CD4-positive, alpha-beta memory T cell (primary cell): ENCODE measurements at regions not wholly inside any gene's neighbourhood (a gene's known extent, or its start where the extent isn't known, plus 50 kb on each side); places are given as distances from the start of the nearest gene placed in this dataset.

Source experiments
- CTCF ChIA-PET: fragments of 350-600 bp; sonication (Branson Sonifier 250); formaldehyde crosslinking; loops from one replicate; lab custom pipeline; 2021; ENCODE audit warnings: inconsistent platforms; ENCODE audit not compliant: partially characterized antibody; lab: Charles Lee
- POLR2A ChIA-PET: fragments of 350-600 bp; sonication (Branson Sonifier 250); formaldehyde crosslinking; loops from one replicate; lab custom pipeline; 2021; ENCODE audit not compliant: partially characterized antibody; lab: Charles Lee
- DNase-seq, 5 donors: peaks; one replicate each; pipeline versions ENCODE4 v3.0.0 to v3.0.0-alpha.2; 2020 to 2022; ENCODE audit warnings: mixed read lengths in 1 of 5
- H3K27ac ChIP-seq: one replicate; pipeline ENCODE4 v1.7.0; 2013; ENCODE audit warnings: low read depth, low read length
- H3K27me3 ChIP-seq: 2 replicates; pipeline ENCODE4 v1.7.0; 2013; ENCODE audit warnings: mild to moderate bottlenecking, low read length, moderate library complexity; ENCODE audit not compliant: insufficient read depth
- H3K36me3 ChIP-seq: 2 replicates; pipeline ENCODE4 v1.7.0; 2013; ENCODE audit warnings: mild to moderate bottlenecking, low read length, moderate library complexity; ENCODE audit not compliant: insufficient read depth
- H3K4me1 ChIP-seq: 2 replicates; pipeline ENCODE4 v1.7.0; 2013; ENCODE audit warnings: mild to moderate bottlenecking, low read length, moderate library complexity; ENCODE audit not compliant: insufficient read depth
- H3K4me3 ChIP-seq, 2 donors: one replicate each; pipeline ENCODE4 v1.7.0; 2013; ENCODE audit warnings: low read length in 2 of 2, mild to moderate bottlenecking in 1 of 2
- H3K9me3 ChIP-seq, 2 donors: one replicate each; pipeline ENCODE4 v1.7.0; 2013; ENCODE audit warnings: low read length in 2 of 2, control low read depth in 1 of 2; ENCODE audit not compliant: control insufficient read depth in 1 of 2
- H3K27ac Mint-ChIP-seq, 7 donors: one replicate each; pipeline ENCODE4 v1.8.0; 2020 to 2021; ENCODE audit warnings: mixed read lengths in 7 of 7, mild to moderate bottlenecking in 6 of 7, inconsistent platforms in 3 of 7, moderate library complexity in 3 of 7
- H3K27me3 Mint-ChIP-seq, 2 donors: one replicate each; pipeline ENCODE4 v1.8.0; 2020 to 2021; ENCODE audit warnings: mixed read lengths in 2 of 2
- H3K36me3 Mint-ChIP-seq, 2 donors: one replicate each; pipeline ENCODE4 v1.8.0; 2020 to 2021; ENCODE audit warnings: mixed read lengths in 2 of 2, inconsistent platforms in 1 of 2, mild to moderate bottlenecking in 1 of 2
- H3K4me1 Mint-ChIP-seq, 4 donors: one replicate each; pipeline ENCODE4 v1.8.0; 2020 to 2021; ENCODE audit warnings: mixed read lengths in 4 of 4, mild to moderate bottlenecking in 1 of 4
- H3K4me3 Mint-ChIP-seq, 8 donors: one replicate each; pipeline ENCODE4 v1.8.0; 2020 to 2021; ENCODE audit warnings: mixed read lengths in 8 of 8, mild to moderate bottlenecking in 7 of 8, moderate library complexity in 6 of 8, inconsistent platforms in 3 of 8
- H3K9me3 Mint-ChIP-seq, 8 donors: one replicate each; pipeline ENCODE4 v1.8.0; 2020 to 2021; ENCODE audit warnings: mixed read lengths in 8 of 8, mild to moderate bottlenecking in 5 of 8, inconsistent platforms in 3 of 8, moderate library complexity in 1 of 8
- intact Hi-C: fragments of 100-400 bp; cut with micrococcal nuclease; formaldehyde crosslinking; loops from one replicate; pipeline ENCODE4 v1.15.1; 2023

GRCh38 chr9:99560561-99560960 is 261.1 kb upstream of the NR4A3 start:
- Histone ChIP-seq H3K9me3 (no peaks in the 10 kb centered on the region), H3K4me1 (no peaks in the 10 kb centered on the region), H3K36me3 (no peaks in the 10 kb centered on the region), H3K27me3 (no peaks in the 10 kb centered on the region), H3K27ac (no peak overlapping the region), H3K4me3 (no peak overlapping the region)
- intact Hi-C loops, result no loop called here
- no peaks in the 10 kb centered on the region for H3K36me3 Mint-ChIP-seq
- no peak for DNase-seq
- no peak overlapping the region for H3K27ac Mint-ChIP-seq
- no peaks in the 10 kb centered on the region for H3K4me1 Mint-ChIP-seq
- H3K9me3 Mint-ChIP-seq, result peaks cover 0 to 11% (median 6%) of the 10 kb centered on the region in 8 donors
- no peak overlapping the region for H3K4me3 Mint-ChIP-seq
- POLR2A ChIA-PET, result no interaction called here
- peaks cover 2 to 3% of the 10 kb centered on the region in 2 donors for H3K27me3 Mint-ChIP-seq
- CTCF ChIA-PET, result no interaction called here

GRCh38 chr9:99561509-99561917 is 260.2 kb upstream of the NR4A3 start:
- H3K4me3 Mint-ChIP-seq, result no peak overlapping the region
- ChIA-PET CTCF (no interaction called here), POLR2A (no interaction called here)
- peaks cover 2 to 6% of the 10 kb centered on the region in 2 donors for H3K27me3 Mint-ChIP-seq
- H3K4me1 ChIP-seq, result no peaks in the 10 kb centered on the region
- intact Hi-C loops, result no loop called here
- no peaks in the 10 kb centered on the region for H3K36me3 Mint-ChIP-seq
- no peaks in the 10 kb centered on the region for H3K4me1 Mint-ChIP-seq
- peaks cover 0 to 11% (median 6%) of the 10 kb centered on the region in 8 donors for H3K9me3 Mint-ChIP-seq
- DNase-seq, result no peak
- H3K4me3 ChIP-seq, result no peak overlapping the region
- H3K9me3 ChIP-seq, result no peaks in the 10 kb centered on the region
- H3K27me3 ChIP-seq, result no peaks in the 10 kb centered on the region
- H3K27ac ChIP-seq, result no peak overlapping the region
- no peak overlapping the region for H3K27ac Mint-ChIP-seq
- no peaks in the 10 kb centered on the region for H3K36me3 ChIP-seq

GRCh38 chr9:99561961-99562565 is 259.6 kb upstream of the NR4A3 start:
- Histone ChIP-seq H3K36me3 (no peaks in the 10 kb centered on the region), H3K9me3 (no peaks in the 10 kb centered on the region), H3K4me3 (no peak overlapping the region), H3K27ac (no peak overlapping the region), H3K4me1 (no peaks in the 10 kb centered on the region), H3K27me3 (no peaks in the 10 kb centered on the region)
- ChIA-PET CTCF (no interaction called here), POLR2A (no interaction called here)
- Mint-ChIP-seq H3K27me3 (peaks cover 2 to 8% of the 10 kb centered on the region in 2 donors), H3K4me1 (no peaks in the 10 kb centered on the region), H3K36me3 (no peaks in the 10 kb centered on the region), H3K27ac (no peak overlapping the region), H3K4me3 (no peak overlapping the region), H3K9me3 (peaks cover 0 to 11% (median 6%) of the 10 kb centered on the region in 8 donors)
- DNase-seq, result no peak
- intact Hi-C loops, result no loop called here

DNA sequence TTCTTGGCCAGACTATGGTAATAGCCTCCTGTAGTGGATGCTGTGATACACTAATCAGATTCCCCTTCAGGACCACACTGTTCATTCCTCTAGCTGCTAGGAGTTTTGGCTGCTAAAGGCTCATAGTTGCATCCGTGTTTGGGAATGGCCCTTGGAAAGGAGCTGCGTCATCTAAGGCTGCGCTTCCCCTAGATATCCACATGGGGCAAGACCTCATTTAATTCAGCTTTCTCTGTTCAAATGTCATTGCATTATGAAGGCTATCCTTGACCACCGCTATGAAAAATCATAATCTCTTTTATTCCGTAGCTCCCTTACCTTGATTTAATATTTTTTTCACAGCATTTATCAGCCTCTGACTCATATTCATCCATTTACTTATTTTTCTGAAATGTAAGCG is 258.3 kb upstream of the NR4A3 start:
- no peaks in the 10 kb centered on the region for H3K9me3 ChIP-seq
- Mint-ChIP-seq H3K4me3 (no peak overlapping the region), H3K9me3 (peaks cover 0 to 3% (median 0%) of the 10 kb centered on the region in 8 donors), H3K4me1 (no peaks in the 10 kb centered on the region), H3K27me3 (peaks cover 0 to 7% of the 10 kb centered on the region in 2 donors), H3K36me3 (no peaks in the 10 kb centered on the region), H3K27ac (no peak overlapping the region)
- H3K27me3 ChIP-seq, result no peaks in the 10 kb centered on the region
- no peak overlapping the region for H3K27ac ChIP-seq
- H3K4me1 ChIP-seq, result no peaks in the 10 kb centered on the region
- H3K36me3 ChIP-seq, result no peaks in the 10 kb centered on the region
- ChIA-PET CTCF (interaction anchor here (1.2 kb wide), 1 partner anchor 15 kb away, joined by 3 read pairs; no protein-coding TSS in a partner anchor), POLR2A (no interaction called here)
- H3K4me3 ChIP-seq, result no peak overlapping the region
- DNase-seq, result no peak
- intact Hi-C loops, result no loop called here

DNA sequence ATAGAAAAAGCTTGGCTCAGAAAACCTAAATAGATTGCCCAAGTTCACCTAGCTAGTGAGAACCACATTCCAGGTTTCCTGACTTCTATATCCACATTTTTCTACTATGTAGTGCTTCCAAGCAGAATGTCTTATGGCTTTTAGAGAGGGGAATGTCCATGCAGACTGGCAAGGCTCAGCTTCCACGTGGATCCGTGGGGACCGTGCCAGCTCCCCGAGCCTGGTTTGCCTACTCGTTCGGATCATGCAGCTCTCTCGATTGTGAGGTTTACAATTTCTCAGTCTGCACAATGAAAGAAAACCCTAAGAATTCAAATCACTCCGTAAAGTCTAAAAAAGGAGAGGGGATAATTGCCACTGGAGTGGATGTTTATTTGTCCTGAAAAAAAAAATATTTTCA is 256.5 kb upstream of the NR4A3 start:
- ChIA-PET CTCF (no interaction called here), POLR2A (no interaction called here)
- H3K4me3 ChIP-seq, result no peak overlapping the region
- H3K27me3 ChIP-seq, result no peaks in the 10 kb centered on the region
- H3K9me3 ChIP-seq, result no peaks in the 10 kb centered on the region
- no peak overlapping the region for H3K27ac ChIP-seq
- Mint-ChIP-seq H3K4me3 (no peak overlapping the region), H3K27ac (no peak overlapping the region), H3K36me3 (no peaks in the 10 kb centered on the region), H3K4me1 (no peaks in the 10 kb centered on the region), H3K9me3 (no peaks in the 10 kb centered on the region), H3K27me3 (peaks cover 0 to 9% of the 10 kb centered on the region in 2 donors)
- no peaks in the 10 kb centered on the region for H3K36me3 ChIP-seq
- H3K4me1 ChIP-seq, result no peaks in the 10 kb centered on the region
- intact Hi-C loops, result no loop called here
- DNase-seq, result no peak

- POLR2A ChIA-PET, result no interaction called here
- no peak overlapping the region for H3K4me3 ChIP-seq
- DNase-seq, result no peak
Measured at GRCh38 chr9:99567436-99567835, 254.2 kb upstream of the NR4A3 start.

DNA sequence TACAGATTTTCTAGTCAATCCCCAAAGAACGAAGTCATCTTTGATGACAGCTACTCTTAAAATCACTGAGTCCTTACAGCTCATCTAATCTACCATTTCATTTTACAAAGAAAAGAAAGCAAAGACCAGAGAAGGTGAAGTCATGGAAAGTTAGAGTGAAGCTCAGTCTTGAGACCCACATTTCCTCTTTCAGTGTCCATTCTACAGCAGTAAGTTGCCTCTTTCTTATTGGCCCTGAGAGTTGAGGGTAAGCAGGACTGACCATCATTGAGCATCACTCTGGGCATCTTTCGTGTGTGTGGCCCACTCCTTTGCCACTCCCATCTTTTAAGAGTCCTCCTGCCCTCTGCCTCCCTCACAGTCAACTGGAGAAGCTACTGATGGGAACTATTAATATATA is 251.8 kb upstream of the NR4A3 start:
- H3K4me3 ChIP-seq, result no peak overlapping the region
- no peaks in the 10 kb centered on the region for H3K27me3 ChIP-seq
- H3K4me3 Mint-ChIP-seq, result no peak overlapping the region
- H3K36me3 ChIP-seq, result no peaks in the 10 kb centered on the region
- no peaks in the 10 kb centered on the region for H3K9me3 Mint-ChIP-seq
- DNase-seq, result no peak
- intact Hi-C loops, result no loop called here
- H3K27ac ChIP-seq, result no peak overlapping the region
- no peak overlapping the region for H3K27ac Mint-ChIP-seq
- H3K4me1 ChIP-seq, result no peaks in the 10 kb centered on the region
- ChIA-PET CTCF (no interaction called here), POLR2A (no interaction called here)
- no peaks in the 10 kb centered on the region for H3K4me1 Mint-ChIP-seq
- H3K36me3 Mint-ChIP-seq, result no peaks in the 10 kb centered on the region
- peaks cover 4 to 11% of the 10 kb centered on the region in 2 donors for H3K27me3 Mint-ChIP-seq
- no peaks in the 10 kb centered on the region for H3K9me3 ChIP-seq

More at GRCh38 chr9:99567436-99567835, 254.2 kb upstream of the NR4A3 start:
- Mint-ChIP-seq H3K36me3 (no peaks in the 10 kb centered on the region), H3K27ac (no peak overlapping the region), H3K4me1 (no peaks in the 10 kb centered on the region), H3K27me3 (peaks cover under 1 to 11% of the 10 kb centered on the region in 2 donors), H3K4me3 (no peak overlapping the region), H3K9me3 (no peaks in the 10 kb centered on the region)
- CTCF ChIA-PET, result no interaction called here
- H3K36me3 ChIP-seq, result no peaks in the 10 kb centered on the region
- intact Hi-C loops, result no loop called here
- no peaks in the 10 kb centered on the region for H3K4me1 ChIP-seq
- H3K9me3 ChIP-seq, result no peaks in the 10 kb centered on the region
- no peak overlapping the region for H3K27ac ChIP-seq
- no peaks in the 10 kb centered on the region for H3K27me3 ChIP-seq
